H9 (cell line): ENCODE measurements at regions not wholly inside any gene's neighbourhood (a gene's known extent, or its start where the extent isn't known, plus 50 kb on each side); places are given as distances from the start of the nearest gene placed in this dataset.

Experiments used
- DNase-seq: peaks from one replicate; pipeline ENCODE4 v3.0.0-alpha.2; 2017
- H2AFZ ChIP-seq: one replicate; pipeline ENCODE4 v1.6.1; 2013; ENCODE audit warnings: mild to moderate bottlenecking, low read length, control low read depth, moderate library complexity
- H2AK5ac ChIP-seq: 2 replicates; pipeline ENCODE4 v1.6.1; 2013; ENCODE audit warnings: low read length, control low read depth, mixed read lengths; ENCODE audit not compliant: insufficient read length
- H2BK120ac ChIP-seq: one replicate; pipeline ENCODE4 v1.6.1; 2013; ENCODE audit warnings: low read depth, mild to moderate bottlenecking, low read length, control low read depth, inconsistent platforms; ENCODE audit not compliant: poor library complexity, severe bottlenecking
- H2BK12ac ChIP-seq: 2 replicates; pipeline ENCODE4 v1.6.1; 2013; ENCODE audit warnings: low read length, control low read depth, mixed read lengths, low read depth; ENCODE audit not compliant: insufficient read length
- H2BK15ac ChIP-seq: 2 replicates; pipeline ENCODE4 v1.6.1; 2013; ENCODE audit warnings: low read depth, low read length, control low read depth
- H2BK20ac ChIP-seq: one replicate; pipeline ENCODE4 v1.6.1; 2013; ENCODE audit warnings: low read depth, mild to moderate bottlenecking, low read length, control low read depth, inconsistent platforms; ENCODE audit not compliant: poor library complexity, severe bottlenecking
- H2BK5ac ChIP-seq: 2 replicates; pipeline ENCODE4 v1.6.1; 2013; ENCODE audit warnings: low read length, control low read depth, mixed read lengths; ENCODE audit not compliant: insufficient read length
- H3K14ac ChIP-seq: 2 replicates; pipeline ENCODE4 v1.6.1; 2013; ENCODE audit warnings: low read length, control low read depth; ENCODE audit not compliant: insufficient read depth
- H3K18ac ChIP-seq: 2 replicates; pipeline ENCODE4 v1.6.1; 2013; ENCODE audit warnings: low read depth, mild to moderate bottlenecking, mixed read lengths, low read length, control low read depth; ENCODE audit not compliant: insufficient read length
- H3K23ac ChIP-seq: 2 replicates; pipeline ENCODE4 v1.6.1; 2013; ENCODE audit warnings: low read length, control low read depth, mixed read lengths, low read depth; ENCODE audit not compliant: insufficient read length
- H3K23me2 ChIP-seq: 2 replicates; pipeline ENCODE4 v1.6.1; 2013; ENCODE audit warnings: low read depth, mild to moderate bottlenecking, mixed read lengths, low read length, control low read depth; ENCODE audit not compliant: insufficient read length, poor library complexity, severe bottlenecking
- H3K27ac ChIP-seq: 2 replicates; pipeline ENCODE4 v1.5.1; 2013; ENCODE audit warnings: low read length, control low read depth, mixed read lengths, low read depth; ENCODE audit not compliant: insufficient read length
- H3K27me3 ChIP-seq: 2 replicates; pipeline ENCODE4 v1.6.1; 2013; ENCODE audit warnings: low read length, control low read depth, inconsistent platforms; ENCODE audit not compliant: insufficient read depth
- H3K4ac ChIP-seq: 2 replicates; pipeline ENCODE4 v1.6.1; 2013; ENCODE audit warnings: low read depth, mild to moderate bottlenecking, control low read depth, inconsistent platforms, low read length, moderate library complexity
- H3K4me1 ChIP-seq: 2 replicates; pipeline ENCODE4 v1.6.1; 2013; ENCODE audit warnings: low read length, control low read depth, inconsistent platforms; ENCODE audit not compliant: insufficient read depth
- H3K4me2 ChIP-seq: 2 replicates; pipeline ENCODE4 v1.6.1; 2013; ENCODE audit warnings: low read length, control low read depth, mixed read lengths; ENCODE audit not compliant: insufficient read length, insufficient read depth
- H3K56ac ChIP-seq: 2 replicates; pipeline ENCODE4 v1.6.1; 2013; ENCODE audit warnings: low read depth, mild to moderate bottlenecking, mixed read lengths, low read length, control low read depth; ENCODE audit not compliant: insufficient read length
- H3K79me1 ChIP-seq: 2 replicates; pipeline ENCODE4 v1.6.1; 2013; ENCODE audit warnings: low read depth, mild to moderate bottlenecking, moderate library complexity, low read length, control low read depth, inconsistent platforms; ENCODE audit not compliant: insufficient read depth, poor library complexity, severe bottlenecking
- H3K79me2 ChIP-seq: 2 replicates; pipeline ENCODE4 v1.6.1; 2013; ENCODE audit warnings: low read length, control low read depth, inconsistent platforms; ENCODE audit not compliant: insufficient read depth
- H3K9ac ChIP-seq: 2 replicates; pipeline ENCODE4 v1.6.1; 2013; ENCODE audit warnings: low read length, control low read depth, mixed read lengths; ENCODE audit not compliant: insufficient read length; ENCODE audit errors: extremely low read depth
- H3K9me3 ChIP-seq: one replicate; pipeline ENCODE4 v1.6.1; 2013; ENCODE audit warnings: low read depth, low read length, inconsistent platforms; ENCODE audit not compliant: control insufficient read depth
- H3T11ph ChIP-seq: one replicate; pipeline ENCODE4 v1.6.1; 2013; ENCODE audit warnings: mild to moderate bottlenecking, low read length, control low read depth, inconsistent platforms
- H4K20me1 ChIP-seq: one replicate; pipeline ENCODE4 v1.6.1; 2013; ENCODE audit not compliant: control insufficient read depth, insufficient read length, insufficient read depth
- H4K5ac ChIP-seq: 2 replicates; pipeline ENCODE4 v1.6.1; 2013; ENCODE audit warnings: low read depth, mild to moderate bottlenecking, mixed read lengths, low read length, control low read depth; ENCODE audit not compliant: insufficient read length
- H4K8ac ChIP-seq: replicated peaks from 2 replicates; pipeline ENCODE4 v1.6.1; 2013; ENCODE audit warnings: low read length, control low read depth, mixed read lengths, low read depth; ENCODE audit not compliant: insufficient read length
- H4K91ac ChIP-seq: 2 replicates; pipeline ENCODE4 v1.6.1; 2013; ENCODE audit warnings: low read depth, mild to moderate bottlenecking, moderate library complexity, mixed read lengths, low read length, control low read depth; ENCODE audit not compliant: insufficient read length
- H3K27ac Mint-ChIP-seq, 3 experiments: 2 replicates in 2 of 3; 3 replicates in 1 of 3; pipeline ENCODE4 v1.8.0; 2020 to 2021; ENCODE audit warnings: mixed read lengths in 3 of 3, mild to moderate bottlenecking in 1 of 3, moderate library complexity in 1 of 3
- H3K27me3 Mint-ChIP-seq: 2 replicates; pipeline ENCODE4 v1.8.0; 2021; ENCODE audit warnings: low read depth, mild to moderate bottlenecking, moderate library complexity, mixed read lengths
- H3K36me3 Mint-ChIP-seq, 3 experiments: 2 replicates in 2 of 3; 3 replicates in 1 of 3; pipeline ENCODE4 v1.8.0; 2020 to 2021; ENCODE audit warnings: low read depth in 3 of 3, mixed read lengths in 3 of 3; ENCODE audit not compliant: insufficient read depth in 1 of 3
- H3K4me1 Mint-ChIP-seq, 2 experiments: 2 replicates each; pipeline ENCODE4 v1.8.0; 2020; ENCODE audit warnings: mixed read lengths in 2 of 2
- H3K4me3 Mint-ChIP-seq, 2 experiments: 2 replicates in 1 of 2; 3 replicates in 1 of 2; pipeline ENCODE4 v1.8.0; 2020 to 2021; ENCODE audit warnings: mild to moderate bottlenecking in 2 of 2, mixed read lengths in 2 of 2, moderate library complexity in 1 of 2
- H3K9me3 Mint-ChIP-seq, 2 experiments: 2 replicates in 1 of 2; 3 replicates in 1 of 2; pipeline ENCODE4 v1.8.0; 2020; ENCODE audit warnings: mild to moderate bottlenecking in 2 of 2, mixed read lengths in 2 of 2, moderate library complexity in 1 of 2
- CTCF ChIP-seq: fragments of 200-600 bp; sonication (generic); conservative IDR thresholded peaks from 3 replicates; pipeline ENCODE4 v1.8.0; 2021; ENCODE audit warnings: antibody characterized with exemption, mild to moderate bottlenecking
- WGBS: extraction: QIAGEN DNeasy Blood & Tissue Kit; methylation state at CpG from one replicate; pipeline ENCODE4 v1.1.7; 2013; ENCODE audit warnings: missing lambda C conversion rate, low lambda C conversion rate, mixed read lengths; ENCODE audit not compliant: insufficient read length; ENCODE audit errors: extremely low coverage; 5-methylcytosine and 5-hydroxymethylcytosine counted together

DNA sequence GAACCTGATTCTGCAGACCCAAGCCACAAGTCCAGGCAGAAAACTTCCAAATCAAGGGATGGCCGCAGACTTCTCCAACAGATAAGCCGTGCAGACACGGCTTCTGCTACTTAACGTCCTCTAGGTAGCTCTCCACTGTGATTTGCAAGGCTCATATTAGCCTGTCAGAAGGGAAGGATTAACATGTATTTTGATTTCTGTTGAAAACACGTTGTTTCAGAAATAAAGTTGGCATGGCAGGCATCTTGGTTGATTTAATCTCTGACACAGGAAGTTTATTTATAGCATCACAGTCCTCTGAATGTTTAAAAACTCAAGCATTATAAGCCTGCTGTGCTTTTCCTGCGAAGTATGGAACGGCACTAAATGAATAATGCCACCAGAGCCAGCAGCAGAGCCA lies 166.8 kb upstream of the TOX3 start:
- no peaks in the 10 kb centered on the region for H3K9me3 ChIP-seq
- Mint-ChIP-seq H3K36me3 (no peaks in the 10 kb centered on the region), H3K27me3 (no peaks in the 10 kb centered on the region; the same call in none of the 2 replicates)

More for the DNA sequence above, 166.8 kb upstream of the TOX3 start:
- Histone ChIP-seq H3K27ac (no peak overlapping the region), H3K4ac (no peak overlapping the region), H3K14ac (no peak overlapping the region), H3K79me2 (no peaks in the 10 kb centered on the region), H3K23ac (no peak overlapping the region), H4K91ac (no peak overlapping the region), H3K23me2 (no peaks in the 10 kb centered on the region), H2AFZ (no peak overlapping the region), H3K4me1 (no peaks in the 10 kb centered on the region), H4K5ac (no peak overlapping the region), H4K8ac (no peak overlapping the region), H3K56ac (no peak overlapping the region), H3K18ac (no peak overlapping the region), H3K79me1 (no peaks in the 10 kb centered on the region), H2AK5ac (no peak overlapping the region), H2BK12ac (no peak overlapping the region), H2BK120ac (no peak overlapping the region), H3K4me2 (no peak overlapping the region), H3K9ac (no peak overlapping the region), H2BK5ac (no peak overlapping the region), H4K20me1 (no peaks in the 10 kb centered on the region), H2BK15ac (no peak overlapping the region), H3T11ph (no peak overlapping the region), H3K27me3 (no peaks in the 10 kb centered on the region), H2BK20ac (no peak overlapping the region)
- no CpG with 5 or more reads among the region's 7 CpGs for WGBS
- no peaks in the 10 kb centered on the region; a peak in 1 of 5 replicates for H3K9me3 Mint-ChIP-seq
- no peak for DNase-seq
- no peak for TF ChIP-seq CTCF
- no peak overlapping the region for H3K27ac Mint-ChIP-seq
- H3K4me3 Mint-ChIP-seq = no peak overlapping the region
- H3K4me1 Mint-ChIP-seq = peaks cover 7% of the 10 kb centered on the region in 2 experiments
